ENCODE measurements at regions not wholly inside any gene's neighbourhood (a gene's known extent, or its start where the extent isn't known, plus 50 kb on each side); places are given as distances from the start of the nearest gene placed in this dataset.

- no peak for TF ChIP-seq ETV6 (conservative IDR thresholded peaks at IDR 0.05 in 1 of 2, IDR thresholded peaks at IDR 0.05 in 1 of 2; ENCODE audit: borderline replicate concordance in 1 of 2, low read depth in 1 of 2)
- no peak for TF ChIP-seq NBN (IDR thresholded peaks at IDR 0.05)
- no peak for TF ChIP-seq CUX1 (IDR thresholded peaks at IDR 0.05; ENCODE audit: insufficient replicate concordance, low read depth, low read length)
- TF ChIP-seq SMAD1 (IDR thresholded peaks at IDR 0.05; ENCODE audit: low read depth, partially characterized antibody) = no peak
- no peak for TF ChIP-seq CBFB (IDR thresholded peaks at IDR 0.05; ENCODE audit: low read depth)
- TF ChIP-seq SIX5 (IDR thresholded peaks at IDR 0.05; ENCODE audit: low read depth, low read length, severe bottlenecking) = no peak
- no peak for TF ChIP-seq ZBED1 (IDR thresholded peaks at IDR 0.05; ENCODE audit: borderline replicate concordance)
- TF ChIP-seq PRDM15 (CRISPR knock-in tag; IDR thresholded peaks at IDR 0.05) = no peak
These were observed 663.6 kb downstream of the RNF144B start (continued) for GRCh38 chr6:19050765-19051164.

Measured in GM12878 (cell line).